Cardiac muscle cell (in vitro differentiated cells and primary cell): ENCODE measurements at regions not wholly inside any gene's neighbourhood (a gene's known extent, or its start where the extent isn't known, plus 50 kb on each side); places are given as distances from the start of the nearest gene placed in this dataset.

Experiments
- DNase-seq, 2 donors: peaks; one replicate each; pipeline versions ENCODE4 v3.0.0 to v3.0.0-alpha.2; 2010 to 2017; ENCODE audit warnings: low read depth in 1 of 2, low spot score in 1 of 2
- H3K27ac ChIP-seq: fragments of 200-600 bp; sonication (generic); 2 replicates; pipeline ENCODE4 v1.5.1; 2016
- H3K27me3 ChIP-seq: fragments of 200-600 bp; sonication (generic); 2 replicates; pipeline ENCODE4 v1.6.0; 2016; ENCODE audit warnings: control low read depth
- H3K36me3 ChIP-seq: fragments of 200-600 bp; sonication (generic); 2 replicates; pipeline ENCODE4 v1.5.1; 2016; ENCODE audit warnings: control low read depth
- H3K4me1 ChIP-seq: fragments of 200-600 bp; sonication (generic); 2 replicates; pipeline ENCODE4 v1.8.1; 2017; ENCODE audit warnings: low read depth, mild to moderate bottlenecking, mixed run types
- H3K4me3 ChIP-seq: fragments of 200-600 bp; sonication (generic); 2 replicates; pipeline ENCODE4 v1.5.1; 2016; ENCODE audit warnings: mild to moderate bottlenecking
- H3K9me3 ChIP-seq: fragments of 200-600 bp; sonication (generic); 2 replicates; pipeline ENCODE4 v1.5.1; 2017; ENCODE audit warnings: low read depth, mild to moderate bottlenecking, control low read depth
- TF ChIP-seq, protein P1 (sequence below): IDR thresholded peaks from 2 replicates; pipeline ENCODE4 v1.5.1; 2012; ENCODE audit warnings: low read depth, mild to moderate bottlenecking, low read length

GRCh38 chr5:125316915-125317535 is 570.6 kb upstream of the ZNF608 start:
- Histone ChIP-seq H3K36me3 (no peaks in the 10 kb centered on the region), H3K27me3 (no peaks in the 10 kb centered on the region), H3K27ac (no peak overlapping the region), H3K9me3 (no peaks in the 10 kb centered on the region), H3K4me1 (peaks cover 7% of the 10 kb centered on the region), H3K4me3 (no peak overlapping the region)
- TF ChIP-seq, protein P1, sequence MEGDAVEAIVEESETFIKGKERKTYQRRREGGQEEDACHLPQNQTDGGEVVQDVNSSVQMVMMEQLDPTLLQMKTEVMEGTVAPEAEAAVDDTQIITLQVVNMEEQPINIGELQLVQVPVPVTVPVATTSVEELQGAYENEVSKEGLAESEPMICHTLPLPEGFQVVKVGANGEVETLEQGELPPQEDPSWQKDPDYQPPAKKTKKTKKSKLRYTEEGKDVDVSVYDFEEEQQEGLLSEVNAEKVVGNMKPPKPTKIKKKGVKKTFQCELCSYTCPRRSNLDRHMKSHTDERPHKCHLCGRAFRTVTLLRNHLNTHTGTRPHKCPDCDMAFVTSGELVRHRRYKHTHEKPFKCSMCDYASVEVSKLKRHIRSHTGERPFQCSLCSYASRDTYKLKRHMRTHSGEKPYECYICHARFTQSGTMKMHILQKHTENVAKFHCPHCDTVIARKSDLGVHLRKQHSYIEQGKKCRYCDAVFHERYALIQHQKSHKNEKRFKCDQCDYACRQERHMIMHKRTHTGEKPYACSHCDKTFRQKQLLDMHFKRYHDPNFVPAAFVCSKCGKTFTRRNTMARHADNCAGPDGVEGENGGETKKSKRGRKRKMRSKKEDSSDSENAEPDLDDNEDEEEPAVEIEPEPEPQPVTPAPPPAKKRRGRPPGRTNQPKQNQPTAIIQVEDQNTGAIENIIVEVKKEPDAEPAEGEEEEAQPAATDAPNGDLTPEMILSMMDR: no peak
- DNase-seq: no peak

DNA sequence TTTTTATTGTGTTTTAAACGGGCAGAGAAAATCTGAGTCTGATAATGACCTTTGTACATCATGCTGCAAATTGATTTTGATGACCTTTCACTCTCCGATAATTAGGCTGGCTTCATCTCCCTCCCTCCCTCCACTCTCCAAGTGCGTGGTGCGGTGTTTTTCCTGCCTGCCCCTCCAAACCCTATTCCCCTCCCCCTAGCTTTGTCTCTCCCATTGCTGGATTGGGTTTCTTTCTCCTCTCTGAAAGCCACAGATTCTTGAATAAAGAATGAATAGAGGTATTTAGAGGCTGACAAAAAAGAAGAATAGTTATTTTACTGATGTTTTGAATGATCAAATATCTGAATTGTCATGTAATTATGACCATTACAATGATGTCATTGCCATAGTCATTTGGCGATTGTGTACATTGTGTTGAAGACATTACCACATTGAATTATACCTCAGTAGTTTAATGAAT is 571.1 kb upstream of the ZNF608 start:
- TF ChIP-seq, protein P1: no peak
- H3K9me3 ChIP-seq: no peaks in the 10 kb centered on the region
- H3K27ac ChIP-seq: no peak overlapping the region
- no peak overlapping the region for H3K4me3 ChIP-seq
- no peaks in the 10 kb centered on the region for H3K27me3 ChIP-seq
- DNase-seq: no peak
- no peaks in the 10 kb centered on the region for H3K36me3 ChIP-seq
- peaks cover 7% of the 10 kb centered on the region for H3K4me1 ChIP-seq

- Histone ChIP-seq H3K36me3 (no peaks in the 10 kb centered on the region), H3K4me3 (no peak overlapping the region), H3K27me3 (no peaks in the 10 kb centered on the region), H3K9me3 (no peaks in the 10 kb centered on the region), H3K27ac (no peak overlapping the region), H3K4me1 (peaks cover 37% of the 10 kb centered on the region)
- TF ChIP-seq, protein P1: no peak
- DNase-seq: no peak
Measured at GRCh38 chr5:125321654-125322053, 575.2 kb upstream of the ZNF608 start.

GRCh38 chr5:125323613-125324012 is 577.2 kb upstream of the ZNF608 start:
- H3K27me3 ChIP-seq: no peaks in the 10 kb centered on the region
- no peaks in the 10 kb centered on the region for H3K9me3 ChIP-seq
- H3K4me1 ChIP-seq: peaks cover 47% of the 10 kb centered on the region
- no peaks in the 10 kb centered on the region for H3K36me3 ChIP-seq
- no peak for DNase-seq
- H3K27ac ChIP-seq: no peak overlapping the region
- H3K4me3 ChIP-seq: no peak overlapping the region
- TF ChIP-seq, protein P1: no peak

DNA sequence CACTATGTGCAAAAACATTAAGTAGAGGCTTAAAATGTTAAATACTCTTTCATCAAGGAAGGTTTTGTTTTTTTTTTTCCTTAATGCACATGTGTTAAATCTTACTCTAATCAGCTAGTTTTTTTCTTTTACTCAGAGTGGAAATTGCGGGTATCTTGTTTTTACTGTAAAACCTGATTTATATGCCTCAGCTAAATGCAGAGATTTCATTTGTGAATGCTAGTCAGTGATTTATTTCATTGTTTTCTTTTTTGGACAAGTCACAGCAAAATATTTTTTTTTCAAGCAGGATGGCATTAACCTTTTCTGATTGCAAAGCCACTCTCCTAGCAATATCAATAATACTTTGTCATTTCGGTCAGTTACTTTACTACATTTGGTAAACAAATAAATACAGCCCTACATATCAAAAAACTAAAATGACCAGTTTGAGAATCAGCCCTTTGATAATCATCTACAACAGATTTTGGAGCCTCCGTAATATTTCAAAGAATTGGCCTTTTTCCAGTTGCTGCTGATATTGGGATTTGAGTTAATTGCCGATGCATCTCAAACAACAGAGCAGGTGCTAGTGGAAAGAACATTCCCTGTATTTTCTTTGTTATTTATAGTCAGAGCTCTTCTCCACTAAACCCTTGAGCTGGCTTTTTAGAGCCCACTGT is 579.2 kb upstream of the ZNF608 start:
- Histone ChIP-seq H3K9me3 (no peaks in the 10 kb centered on the region), H3K36me3 (no peaks in the 10 kb centered on the region), H3K4me3 (no peak overlapping the region), H3K27ac (peak overlapping the region; percentile 61), H3K27me3 (no peaks in the 10 kb centered on the region), H3K4me1 (peaks cover 47% of the 10 kb centered on the region)
- TF ChIP-seq, protein P1: no peak
- no peak for DNase-seq
